GM12892 (cell line): ENCODE measurements at regions not wholly inside any gene's neighbourhood (a gene's known extent, or its start where the extent isn't known, plus 50 kb on each side); places are given as distances from the start of the nearest gene placed in this dataset.

Source experiments
- DNase-seq: peaks from one replicate; pipeline ENCODE4 v3.0.0; 2011; ENCODE audit not compliant: insufficient read length
- FAIRE-seq: peaks from 2 replicates; lab custom pipeline; 2011; peaks lifted over from hg19 to GRCh38; lab: Jason Lieb, UNC
- POLR2A ChIP-seq: IDR thresholded peaks from 2 replicates; pipeline ENCODE4 v1.6.1; 2011; ENCODE audit warnings: low read depth, low read length, control low read depth
- POLR2AphosphoS5 ChIP-seq: IDR thresholded peaks from 2 replicates; pipeline ENCODE4 v1.6.1; 2011; ENCODE audit warnings: low read depth, low read length, control low read depth
- TAF1 ChIP-seq: IDR thresholded peaks from 2 replicates; pipeline ENCODE4 v1.6.1; 2011; ENCODE audit warnings: low read depth, mild to moderate bottlenecking, control low read depth, low read length, borderline replicate concordance

DNA sequence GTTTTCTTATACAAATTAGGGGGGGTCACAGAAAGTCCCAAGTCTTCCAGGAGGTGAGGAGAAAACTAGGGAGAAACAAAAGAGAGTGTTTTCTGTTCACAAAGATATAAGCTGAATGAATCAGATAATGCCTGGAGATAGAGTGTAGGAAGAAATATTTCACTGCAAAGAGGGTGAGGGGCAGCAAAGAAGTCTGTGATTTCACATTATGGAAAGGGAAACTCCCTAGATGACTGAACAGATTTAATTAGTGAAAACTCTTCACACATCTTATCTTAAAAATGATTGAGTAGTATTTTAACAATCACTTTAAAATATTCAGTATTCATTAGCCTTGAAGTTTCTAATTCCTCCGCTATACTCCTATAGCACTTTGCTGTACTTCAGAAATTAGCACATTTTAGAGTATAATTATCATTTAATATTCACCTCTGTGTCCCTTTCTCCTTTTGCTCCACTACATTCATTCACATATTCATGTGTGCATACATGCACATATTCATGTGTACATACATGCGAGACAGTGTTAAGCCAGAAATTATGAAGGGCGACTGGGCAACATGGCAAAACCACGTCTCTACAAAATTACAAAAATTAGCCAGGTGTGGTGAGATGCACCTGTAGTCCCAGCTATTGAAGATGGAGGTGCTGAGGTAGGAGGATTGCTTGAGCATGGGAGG lies 332.2 kb downstream of the HTR1A start:
- no peak for TF ChIP-seq POLR2AphosphoS5
- no peak for TF ChIP-seq TAF1
- no peak for TF ChIP-seq POLR2A
- no peak for DNase-seq
- no peak for FAIRE-seq

DNA sequence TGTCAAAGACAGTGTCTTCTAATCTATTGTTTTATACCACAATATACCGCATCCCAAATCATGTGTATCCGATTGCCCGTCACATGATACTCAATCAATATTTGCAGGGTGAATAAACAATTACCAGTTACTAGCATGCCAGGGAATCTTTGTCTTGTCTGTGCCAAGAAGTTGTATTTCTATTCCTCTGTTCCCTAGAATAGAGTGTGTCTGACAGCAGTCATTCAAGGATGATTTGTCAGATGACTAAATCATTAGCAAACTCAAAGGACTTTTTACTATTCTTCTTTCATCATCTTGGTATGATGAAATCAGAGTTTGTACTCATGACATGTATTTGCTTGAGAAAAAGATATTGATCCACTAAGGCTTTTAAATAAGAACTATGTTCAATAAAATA lies 348.8 kb downstream of the HTR1A start:
- FAIRE-seq (no peak), DNase-seq (no peak)
- TF ChIP-seq POLR2AphosphoS5 (no peak), POLR2A (no peak), TAF1 (no peak)

DNA sequence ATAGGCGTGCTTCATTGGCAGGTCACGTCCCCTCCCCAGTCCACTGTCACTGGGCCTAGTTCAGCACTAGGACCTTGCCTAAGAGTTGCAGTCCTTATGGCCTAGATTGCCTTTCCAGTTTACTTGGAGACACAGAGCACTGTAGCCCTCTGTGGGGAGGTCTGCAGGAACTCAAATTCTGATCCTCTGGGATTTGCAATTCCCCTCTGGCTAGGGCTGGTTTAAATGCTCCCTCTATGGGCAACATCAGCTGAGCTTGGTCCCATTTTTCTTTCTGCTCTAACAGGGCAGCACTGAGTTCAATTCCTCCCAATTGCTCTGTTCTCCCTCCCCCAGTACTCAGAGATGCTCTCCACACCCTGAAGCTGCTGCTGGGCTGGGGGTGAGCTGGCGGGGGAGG lies 358.2 kb downstream of the HTR1A start:
- no peak for TF ChIP-seq POLR2A
- TF ChIP-seq TAF1 = no peak
- TF ChIP-seq POLR2AphosphoS5 = no peak
- DNase-seq (no peak), FAIRE-seq (no peak)

DNA sequence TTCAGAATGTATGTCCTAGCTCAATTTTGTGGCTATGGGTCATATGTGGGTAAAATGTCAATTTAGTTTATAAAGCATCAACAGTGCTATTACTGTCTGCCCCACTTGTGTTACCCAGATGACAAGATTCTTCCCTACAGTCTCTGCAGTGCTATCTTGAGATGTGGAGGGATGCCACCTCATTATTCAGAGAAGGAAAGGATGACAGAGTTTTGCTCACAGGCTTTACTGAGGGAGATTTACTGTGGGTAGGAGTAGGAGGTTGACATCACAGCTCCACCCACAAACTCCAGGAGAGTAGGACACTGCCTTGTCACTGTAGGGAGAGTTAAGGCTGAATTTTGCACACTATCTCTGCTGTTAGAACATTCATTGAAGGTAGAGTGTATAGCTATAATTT lies 359.3 kb downstream of the HTR1A start:
- FAIRE-seq = no peak
- DNase-seq = no peak
- TF ChIP-seq POLR2AphosphoS5 = no peak
- TF ChIP-seq POLR2A = no peak
- TF ChIP-seq TAF1 = no peak

DNA sequence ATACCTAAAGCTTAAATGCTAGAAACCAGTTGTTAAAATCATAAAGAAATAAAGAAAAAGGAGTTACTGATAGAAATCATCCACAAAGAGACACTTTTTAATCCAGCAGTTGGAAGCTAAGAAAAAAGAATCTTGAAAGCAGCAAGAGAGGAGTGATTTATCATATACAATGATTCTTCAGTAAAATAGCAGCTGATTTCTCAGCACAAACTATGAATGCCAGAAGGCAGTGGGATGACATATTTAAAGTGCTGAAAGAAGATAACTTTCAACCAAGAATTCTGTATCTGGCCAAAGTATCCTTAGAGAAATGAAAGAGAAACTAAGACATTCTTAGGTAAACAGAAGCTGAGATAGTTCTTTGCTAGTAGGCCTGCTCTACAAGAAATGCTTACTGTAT lies 366.0 kb downstream of the HTR1A start:
- no peak for TF ChIP-seq POLR2A
- no peak for TF ChIP-seq TAF1
- no peak for TF ChIP-seq POLR2AphosphoS5
- DNase-seq = no peak
- no peak for FAIRE-seq

DNA sequence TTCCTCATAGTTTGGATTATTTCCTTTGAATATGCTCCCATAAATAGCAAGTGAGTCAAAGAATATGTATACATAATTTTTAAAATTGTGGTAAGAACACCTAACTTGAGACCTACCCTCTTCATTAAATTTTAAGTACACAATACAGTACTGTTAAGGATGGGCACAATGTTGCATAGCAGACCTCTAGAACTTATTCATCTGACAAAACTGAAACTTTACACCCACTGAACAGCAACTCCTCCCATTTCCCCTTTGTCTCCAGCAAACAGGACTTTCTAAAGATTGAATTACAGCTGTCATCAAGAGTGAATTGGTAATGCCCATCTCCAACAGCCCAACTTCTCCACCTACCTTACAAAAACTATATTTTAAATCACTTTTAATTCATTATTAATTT lies 388.9 kb downstream of the HTR1A start:
- DNase-seq = no peak
- no peak for FAIRE-seq
- TF ChIP-seq TAF1 (no peak), POLR2A (no peak), POLR2AphosphoS5 (no peak)

DNA sequence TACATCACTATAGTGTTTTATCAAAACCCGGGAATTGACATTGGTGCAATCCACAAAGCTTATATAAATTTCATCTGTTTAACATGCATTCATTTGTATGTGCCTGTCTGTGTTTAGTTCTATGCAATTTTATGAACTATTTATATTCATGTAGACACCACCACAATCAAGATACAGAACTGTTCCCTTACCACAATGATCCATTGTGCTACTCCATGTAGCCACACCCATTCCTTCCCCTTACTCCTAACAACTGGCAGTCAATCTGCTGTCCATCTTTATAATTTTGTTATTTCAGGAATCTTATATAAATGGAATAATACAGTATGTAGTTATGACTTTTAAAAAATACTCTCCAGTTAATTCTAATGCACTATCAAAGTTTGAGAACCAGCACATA lies 389.5 kb downstream of the HTR1A start:
- FAIRE-seq (no peak), DNase-seq (no peak)
- no peak for TF ChIP-seq TAF1
- no peak for TF ChIP-seq POLR2AphosphoS5
- TF ChIP-seq POLR2A = no peak

DNA sequence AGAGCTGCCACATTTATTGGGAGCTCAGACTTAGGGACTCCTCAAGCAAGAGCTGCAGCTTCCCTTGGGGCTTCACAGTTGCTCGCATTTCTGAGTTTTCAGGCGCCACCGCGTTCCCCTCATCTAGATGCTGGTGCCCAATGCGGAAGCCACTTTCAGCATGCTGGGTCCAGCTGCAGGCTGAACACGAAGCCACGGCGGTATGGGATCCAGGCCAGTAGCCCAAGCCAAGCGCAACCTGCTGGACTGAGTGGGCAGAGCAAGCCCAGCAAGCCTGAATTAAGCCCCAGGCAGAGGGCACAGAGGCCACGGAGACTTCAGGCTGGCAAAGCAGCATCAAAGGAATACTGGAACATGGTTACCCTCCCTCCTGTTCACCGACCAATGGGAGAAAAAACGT lies 391.5 kb downstream of the HTR1A start:
- DNase-seq (no peak), FAIRE-seq (no peak)
- TF ChIP-seq POLR2AphosphoS5 (no peak), POLR2A (no peak), TAF1 (no peak)

DNA sequence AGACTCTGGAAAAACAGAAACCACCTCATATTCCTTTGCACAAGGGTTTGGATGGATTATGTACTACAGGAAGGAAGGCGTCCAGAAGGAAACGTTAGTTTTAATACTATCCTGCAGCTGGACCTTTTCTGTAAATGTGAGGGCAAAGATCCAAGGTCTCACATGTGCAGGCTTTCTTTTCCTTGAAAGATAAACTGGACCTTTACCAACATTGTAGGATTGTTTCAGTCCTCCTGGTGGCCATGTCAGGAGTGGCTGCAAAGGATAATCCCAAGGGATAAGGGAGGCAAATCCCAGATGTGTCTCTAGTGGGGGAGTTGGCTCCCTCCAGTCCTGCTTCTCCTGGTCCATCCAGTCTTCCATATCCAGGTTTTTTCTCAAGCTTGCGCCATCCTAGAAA lies 397.5 kb downstream of the HTR1A start:
- TF ChIP-seq POLR2A (no peak), POLR2AphosphoS5 (no peak), TAF1 (no peak)

DNA sequence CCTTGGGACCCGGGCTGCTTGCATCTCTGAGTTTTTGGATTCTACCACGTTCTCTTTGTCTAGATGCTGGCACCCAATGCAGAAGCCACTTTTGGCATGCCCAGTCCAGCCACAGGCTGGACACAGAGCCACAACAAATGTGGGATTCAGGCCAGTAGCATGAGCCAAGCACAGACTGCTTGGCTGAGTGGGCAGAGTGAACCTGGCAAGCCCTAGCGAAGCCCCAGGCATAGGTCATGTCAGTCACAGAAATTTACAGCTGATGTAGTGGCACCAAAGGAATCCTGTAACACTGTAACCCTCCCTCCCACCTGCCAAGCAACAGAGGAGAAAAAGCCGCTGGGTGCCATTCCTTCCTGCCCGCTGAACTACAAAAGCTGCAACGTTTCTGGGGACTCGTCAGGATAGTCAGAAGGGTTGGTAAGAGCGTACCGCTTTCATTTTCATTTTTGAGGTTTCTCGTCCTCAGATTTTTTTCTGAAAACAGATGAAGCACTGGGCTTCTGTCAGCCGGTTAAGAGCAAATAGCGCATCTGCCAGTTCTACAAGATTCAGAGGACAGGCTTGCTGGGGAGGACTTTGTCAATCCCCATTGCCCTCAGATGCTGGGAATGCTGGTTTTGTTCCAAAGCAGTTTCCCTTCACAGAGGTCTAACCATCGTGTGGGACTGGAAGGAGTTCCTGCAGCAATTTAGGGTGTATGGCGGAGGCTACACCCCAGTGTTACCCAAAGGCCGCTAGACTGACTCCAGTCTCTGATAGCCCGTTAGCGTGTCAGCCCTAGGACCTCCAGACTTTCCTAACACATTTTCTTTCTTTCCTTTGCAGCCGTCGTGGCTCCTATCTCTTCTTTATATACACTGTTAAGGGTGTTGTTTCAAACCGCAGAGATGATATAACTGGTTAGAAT lies 399.0 kb downstream of the HTR1A start:
- DNase-seq = no peak
- TF ChIP-seq TAF1 (no peak), POLR2A (no peak), POLR2AphosphoS5 (no peak)
- FAIRE-seq = no peak

More for the DNA sequence above, 397.5 kb downstream of the HTR1A start:
- FAIRE-seq (no peak), DNase-seq (no peak)

DNA sequence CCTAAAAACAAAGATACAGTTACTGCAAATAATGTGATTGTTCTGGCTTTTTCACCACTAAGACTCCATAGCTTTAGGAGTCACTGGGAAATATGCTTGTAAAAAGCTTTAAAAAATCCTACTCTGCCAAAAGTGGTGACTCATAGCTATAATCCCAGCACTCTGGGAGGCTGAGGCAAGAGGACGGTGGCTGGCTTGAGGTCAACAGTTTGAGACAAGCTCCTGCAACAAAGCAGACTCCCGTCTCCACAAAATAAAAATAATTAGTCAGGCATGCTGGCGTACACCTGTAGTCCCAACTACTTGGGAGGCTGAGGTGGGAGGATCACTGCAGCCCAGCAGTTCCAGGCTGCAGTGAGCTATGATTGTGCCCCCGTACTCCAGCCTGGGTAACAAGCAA lies 406.4 kb downstream of the HTR1A start:
- FAIRE-seq (no peak), DNase-seq (no peak)
- no peak for TF ChIP-seq POLR2AphosphoS5
- no peak for TF ChIP-seq TAF1
- no peak for TF ChIP-seq POLR2A
